Activated CD8-positive, alpha-beta memory T cell treated with anti-CD3 and anti-CD28 coated beads for 36 hours (primary cell): ENCODE measurements at regions not wholly inside any gene's neighbourhood (a gene's known extent, or its start where the extent isn't known, plus 50 kb on each side); places are given as distances from the start of the nearest gene placed in this dataset.
"Not testable (repeated sequence)": the region's sequence is repeated elsewhere in the genome, so short reads cannot be mapped to it uniquely, and the experiment has no call there.

Experiments used
- CTCF ChIA-PET: fragments of 350-600 bp; sonication (Branson Sonifier 250); formaldehyde crosslinking; loops from one replicate; lab custom pipeline; 2021; ENCODE audit warnings: antibody characterized with exemption; lab: Charles Lee
- POLR2A ChIA-PET: fragments of 350-600 bp; sonication (Branson Sonifier 250); formaldehyde crosslinking; loops from one replicate; lab custom pipeline; 2021; ENCODE audit warnings: antibody characterized with exemption; lab: Charles Lee

- ChIA-PET POLR2A (no interaction called here), CTCF (no interaction called here)
These were observed 572.4 kb upstream of the B3GAT1 start for GRCh38 chr11:134984421-134984820.

GRCh38 chr11:134982432-134982831, 570.4 kb upstream of the B3GAT1 start:
- CTCF ChIA-PET, POLR2A ChIA-PET: not testable (repeated sequence)

- CTCF ChIA-PET: no interaction called here
- POLR2A ChIA-PET: no interaction called here
These were observed 569.8 kb upstream of the B3GAT1 start for GRCh38 chr11:134981835-134982234.

GRCh38 chr11:134980819-134981710, 569.0 kb upstream of the B3GAT1 start:
- ChIA-PET POLR2A (no interaction called here), CTCF (no interaction called here)

- POLR2A ChIA-PET, CTCF ChIA-PET: not testable (repeated sequence)
These were observed 567.0 kb upstream of the B3GAT1 start for GRCh38 chr11:134979089-134979457.

- ChIA-PET POLR2A (no interaction called here), CTCF (no interaction called here)
These were observed 566.5 kb upstream of the B3GAT1 start for GRCh38 chr11:134978388-134979088.

- CTCF ChIA-PET: no interaction called here
- POLR2A ChIA-PET: no interaction called here
These were observed 564.5 kb upstream of the B3GAT1 start for GRCh38 chr11:134976551-134976950.

- ChIA-PET CTCF (no interaction called here), POLR2A (no interaction called here)
These were observed 563.9 kb upstream of the B3GAT1 start for GRCh38 chr11:134975866-134976376.

GRCh38 chr11:134973801-134974200, 561.8 kb upstream of the B3GAT1 start:
- CTCF ChIA-PET: no interaction called here
- POLR2A ChIA-PET: no interaction called here

GRCh38 chr11:134971381-134971780, 559.3 kb upstream of the B3GAT1 start:
- ChIA-PET CTCF (no interaction called here), POLR2A (no interaction called here)

GRCh38 chr11:134967746-134968145, 555.7 kb upstream of the B3GAT1 start:
- ChIA-PET CTCF (no interaction called here), POLR2A (no interaction called here)

- POLR2A ChIA-PET, CTCF ChIA-PET: not testable (repeated sequence)
These were observed 549.3 kb upstream of the B3GAT1 start for GRCh38 chr11:134961386-134961785.

- ChIA-PET CTCF (no interaction called here), POLR2A (no interaction called here)
These were observed 546.8 kb upstream of the B3GAT1 start for GRCh38 chr11:134958870-134959269.

- CTCF ChIA-PET: no interaction called here
- POLR2A ChIA-PET: no interaction called here
These were observed 546.2 kb upstream of the B3GAT1 start for GRCh38 chr11:134958336-134958640.

- CTCF ChIA-PET: no interaction called here
- POLR2A ChIA-PET: no interaction called here
These were observed 545.7 kb upstream of the B3GAT1 start for GRCh38 chr11:134957540-134958335.

GRCh38 chr11:134956450-134957210, 544.6 kb upstream of the B3GAT1 start:
- CTCF ChIA-PET: no interaction called here
- POLR2A ChIA-PET: no interaction called here

GRCh38 chr11:134955970-134956369, 543.9 kb upstream of the B3GAT1 start:
- CTCF ChIA-PET, POLR2A ChIA-PET: not testable (repeated sequence)

GRCh38 chr11:134955281-134955680, 543.2 kb upstream of the B3GAT1 start:
- ChIA-PET POLR2A (no interaction called here), CTCF (no interaction called here)

GRCh38 chr11:134954456-134954855, 542.4 kb upstream of the B3GAT1 start:
- CTCF ChIA-PET, POLR2A ChIA-PET: not testable (repeated sequence)
